ENCODE measurements at regions not wholly inside any gene's neighbourhood (a gene's known extent, or its start where the extent isn't known, plus 50 kb on each side); places are given as distances from the start of the nearest gene placed in this dataset.

DNA sequence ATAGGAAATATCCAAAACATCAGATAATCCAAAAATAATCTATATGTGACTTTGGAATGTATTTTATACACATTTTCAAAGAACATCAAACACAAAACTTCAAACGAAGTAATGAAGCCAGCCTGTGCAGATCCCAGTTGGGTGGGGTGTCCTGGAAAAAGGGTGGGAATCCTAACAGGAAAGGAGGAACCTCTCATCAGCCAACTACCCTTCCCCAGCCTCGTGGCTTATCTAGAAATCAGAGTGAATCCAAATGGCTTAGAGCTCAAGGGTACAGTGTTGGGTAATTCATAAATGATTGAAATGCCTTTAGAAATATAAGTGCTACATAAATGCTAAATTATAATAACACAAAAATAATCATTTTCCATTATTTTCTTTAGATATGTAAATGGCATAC lies 115.1 kb upstream of the SOX4 start:
- peaks cover 11% of the 10 kb centered on the region for H3K4me1 Mint-ChIP-seq (ENCODE audit: insufficient read depth, unreplicated experiment)
- TF ChIP-seq, protein P1, sequence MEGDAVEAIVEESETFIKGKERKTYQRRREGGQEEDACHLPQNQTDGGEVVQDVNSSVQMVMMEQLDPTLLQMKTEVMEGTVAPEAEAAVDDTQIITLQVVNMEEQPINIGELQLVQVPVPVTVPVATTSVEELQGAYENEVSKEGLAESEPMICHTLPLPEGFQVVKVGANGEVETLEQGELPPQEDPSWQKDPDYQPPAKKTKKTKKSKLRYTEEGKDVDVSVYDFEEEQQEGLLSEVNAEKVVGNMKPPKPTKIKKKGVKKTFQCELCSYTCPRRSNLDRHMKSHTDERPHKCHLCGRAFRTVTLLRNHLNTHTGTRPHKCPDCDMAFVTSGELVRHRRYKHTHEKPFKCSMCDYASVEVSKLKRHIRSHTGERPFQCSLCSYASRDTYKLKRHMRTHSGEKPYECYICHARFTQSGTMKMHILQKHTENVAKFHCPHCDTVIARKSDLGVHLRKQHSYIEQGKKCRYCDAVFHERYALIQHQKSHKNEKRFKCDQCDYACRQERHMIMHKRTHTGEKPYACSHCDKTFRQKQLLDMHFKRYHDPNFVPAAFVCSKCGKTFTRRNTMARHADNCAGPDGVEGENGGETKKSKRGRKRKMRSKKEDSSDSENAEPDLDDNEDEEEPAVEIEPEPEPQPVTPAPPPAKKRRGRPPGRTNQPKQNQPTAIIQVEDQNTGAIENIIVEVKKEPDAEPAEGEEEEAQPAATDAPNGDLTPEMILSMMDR (IDR thresholded peaks at IDR 0.05; ENCODE audit: unreplicated experiment): no peak
- BruUV-seq (replicated peaks): no TSS peak
- no peak overlapping the region for H3K27ac Mint-ChIP-seq (ENCODE audit: low read depth, unreplicated experiment)
- DNase-seq (ENCODE audit: unreplicated experiment): no peak
- H3K4me3 Mint-ChIP-seq (ENCODE audit: unreplicated experiment): no peak overlapping the region
- CTCF ChIA-PET: no interaction called here
- POLR2A ChIA-PET: interaction anchor here (0.7 kb wide), 1 partner anchor 10 kb away, joined by 3 read pairs; no protein-coding TSS in a partner anchor
- no peaks in the 10 kb centered on the region for H3K9me3 Mint-ChIP-seq (ENCODE audit: unreplicated experiment)
- no peaks in the 10 kb centered on the region for H3K27me3 Mint-ChIP-seq (ENCODE audit: insufficient read depth, unreplicated experiment)
- no peaks in the 10 kb centered on the region for H3K36me3 Mint-ChIP-seq (ENCODE audit: insufficient read depth, unreplicated experiment)
- intact Hi-C loops (cut with micrococcal nuclease): no loop called here

DNA sequence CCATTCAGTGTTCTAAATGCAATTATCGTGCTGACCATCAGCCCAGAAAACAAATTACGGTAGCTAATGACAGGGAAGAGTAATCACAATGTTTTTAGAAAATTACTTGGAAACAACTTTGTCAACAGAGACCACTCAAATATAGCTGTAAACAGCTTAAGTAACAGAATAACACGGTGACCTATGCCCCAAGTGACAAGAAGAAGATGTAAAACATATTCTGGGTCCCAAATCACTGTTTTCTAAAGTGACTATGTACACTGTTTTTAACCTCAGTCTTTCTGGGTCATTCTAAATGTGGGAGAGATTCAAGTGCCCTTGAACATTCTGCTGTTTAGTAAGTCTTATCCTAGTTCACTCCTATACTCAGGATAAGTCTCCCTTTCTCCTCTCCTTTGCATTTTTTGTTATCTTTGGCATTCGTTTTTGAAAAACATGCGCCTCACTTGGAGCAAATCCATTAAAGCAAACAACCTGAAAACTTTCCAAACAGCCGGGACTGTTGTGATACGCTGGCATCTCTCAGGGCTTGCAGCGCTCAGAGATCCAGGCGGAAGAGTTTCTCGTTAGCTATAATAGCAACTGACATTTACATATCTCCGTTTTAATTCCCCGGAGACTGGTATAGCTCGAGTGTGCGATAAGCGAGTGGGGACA lies 114.5 kb upstream of the SOX4 start:
- H3K27ac Mint-ChIP-seq (ENCODE audit: low read depth, unreplicated experiment): no peak overlapping the region
- intact Hi-C loops (cut with micrococcal nuclease): no loop called here

DNA sequence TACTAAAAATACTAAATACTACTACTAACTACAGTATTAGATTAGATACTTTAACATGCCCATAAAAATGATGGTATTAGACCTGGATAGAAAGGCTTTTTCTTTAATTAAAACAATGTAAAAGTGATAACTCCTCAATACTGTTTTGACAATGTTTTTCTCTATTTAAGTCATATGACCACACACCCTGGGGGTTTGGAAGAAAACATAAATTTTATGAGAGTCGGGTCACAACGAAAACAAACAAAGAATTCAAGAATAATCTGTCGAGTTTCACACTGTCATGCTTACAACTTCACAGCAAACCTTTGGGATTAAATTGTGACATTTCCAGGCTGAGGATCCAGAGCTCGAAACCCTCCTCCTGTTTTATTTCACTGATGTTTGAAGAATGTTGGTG lies 107.4 kb upstream of the SOX4 start:
- no peak overlapping the region for H3K4me3 Mint-ChIP-seq (ENCODE audit: unreplicated experiment)
- CTCF ChIA-PET: no interaction called here
- intact Hi-C loops (cut with micrococcal nuclease): no loop called here
- H3K9me3 Mint-ChIP-seq (ENCODE audit: unreplicated experiment): no peaks in the 10 kb centered on the region
- no peak for DNase-seq (ENCODE audit: unreplicated experiment)
- no peaks in the 10 kb centered on the region for H3K27me3 Mint-ChIP-seq (ENCODE audit: insufficient read depth, unreplicated experiment)
- H3K4me1 Mint-ChIP-seq (ENCODE audit: insufficient read depth, unreplicated experiment): peaks cover 5% of the 10 kb centered on the region
- no peaks in the 10 kb centered on the region for H3K36me3 Mint-ChIP-seq (ENCODE audit: insufficient read depth, unreplicated experiment)
- no peak overlapping the region for H3K27ac Mint-ChIP-seq (ENCODE audit: low read depth, unreplicated experiment)
- TF ChIP-seq, protein P1 (IDR thresholded peaks at IDR 0.05; ENCODE audit: unreplicated experiment): no peak
- POLR2A ChIA-PET: no interaction called here
- BruUV-seq (replicated peaks): no TSS peak

More for the DNA sequence above, 114.5 kb upstream of the SOX4 start:
- Mint-ChIP-seq H3K27me3 (ENCODE audit: insufficient read depth, unreplicated experiment) (no peaks in the 10 kb centered on the region), H3K36me3 (ENCODE audit: insufficient read depth, unreplicated experiment) (no peaks in the 10 kb centered on the region), H3K4me3 (ENCODE audit: unreplicated experiment) (no peak overlapping the region), H3K4me1 (ENCODE audit: insufficient read depth, unreplicated experiment) (peaks cover 11% of the 10 kb centered on the region), H3K9me3 (ENCODE audit: unreplicated experiment) (no peaks in the 10 kb centered on the region)
- ChIA-PET POLR2A (no interaction called here), CTCF (interaction anchor here (0.5 to 0.7 kb wide), 3 partner anchors 32 to 667 kb away, joined by 3 to 6 read pairs (median 5); no protein-coding TSS in a partner anchor)
- peak; percentile 6 for DNase-seq (ENCODE audit: unreplicated experiment)
- TF ChIP-seq, protein P1 (IDR thresholded peaks at IDR 0.05; ENCODE audit: unreplicated experiment): no peak
- BruUV-seq (replicated peaks): no TSS peak

GRCh38 chr6:21489826-21490225 lies 103.7 kb upstream of the SOX4 start:
- intact Hi-C loops (cut with micrococcal nuclease): no loop called here
- POLR2A ChIA-PET: no interaction called here
- H3K4me3 Mint-ChIP-seq (ENCODE audit: unreplicated experiment): no peak overlapping the region
- no peaks in the 10 kb centered on the region for H3K36me3 Mint-ChIP-seq (ENCODE audit: insufficient read depth, unreplicated experiment)
- CTCF ChIA-PET: interaction anchor here (0.6 kb wide), 1 partner anchor 78 kb away, joined by 10 read pairs; no protein-coding TSS in a partner anchor
- no peaks in the 10 kb centered on the region for H3K4me1 Mint-ChIP-seq (ENCODE audit: insufficient read depth, unreplicated experiment)
- no peaks in the 10 kb centered on the region for H3K9me3 Mint-ChIP-seq (ENCODE audit: unreplicated experiment)
- H3K27ac Mint-ChIP-seq (ENCODE audit: low read depth, unreplicated experiment): no peak overlapping the region
- BruUV-seq (replicated peaks): no TSS peak
- TF ChIP-seq, protein P1 (IDR thresholded peaks at IDR 0.05; ENCODE audit: unreplicated experiment): no peak
- H3K27me3 Mint-ChIP-seq (ENCODE audit: insufficient read depth, unreplicated experiment): no peaks in the 10 kb centered on the region
- DNase-seq (ENCODE audit: unreplicated experiment): no peak

Measured in MCF 10A (cell line).